Germinal center (tissue), 1 donor: ENCODE measurements at regions not wholly inside any gene's neighbourhood (a gene's known extent, or its start where the extent isn't known, plus 50 kb on each side); places are given as distances from the start of the nearest gene placed in this dataset.

ENCODE experiments used
- DNase-seq: peaks from one replicate; pipeline ENCODE4 v3.0.0; 2012; ENCODE audit warnings: mixed read lengths, low spot score

GRCh38 chr15:29601811-29602210 is 220.5 kb downstream of the TJP1 start:
- no peak for DNase-seq

GRCh38 chr15:29600262-29600661 is 222.0 kb downstream of the TJP1 start:
- no peak for DNase-seq

GRCh38 chr15:29596266-29596665 is 226.0 kb downstream of the TJP1 start:
- no peak for DNase-seq

GRCh38 chr15:29593629-29594028 is 228.6 kb downstream of the TJP1 start:
- no peak for DNase-seq

- no peak for DNase-seq
Measured at GRCh38 chr15:29593111-29593510, 229.2 kb downstream of the TJP1 start.

- no peak for DNase-seq
Measured at GRCh38 chr15:29590701-29591100, 231.6 kb downstream of the TJP1 start.

- DNase-seq = no peak
Measured at GRCh38 chr15:29589975-29590374, 232.3 kb downstream of the TJP1 start.

GRCh38 chr15:29589416-29589815 is 232.9 kb downstream of the TJP1 start:
- DNase-seq = no peak

GRCh38 chr15:29573197-29573838 is 248.9 kb downstream of the TJP1 start:
- DNase-seq = no peak

GRCh38 chr15:29571792-29572431 is 250.4 kb downstream of the TJP1 start:
- no peak for DNase-seq

GRCh38 chr15:29570948-29571791 is 251.1 kb downstream of the TJP1 start:
- DNase-seq = peak; percentile 22

- DNase-seq = no peak
Measured at GRCh38 chr15:29570121-29570947, 251.9 kb downstream of the TJP1 start.

- no peak for DNase-seq
Measured at GRCh38 chr15:29569533-29570092, 252.7 kb downstream of the TJP1 start.

GRCh38 chr15:29568840-29569532 is 253.3 kb downstream of the TJP1 start:
- DNase-seq = no peak

GRCh38 chr15:29567336-29567735 is 254.9 kb downstream of the TJP1 start:
- no peak for DNase-seq

- DNase-seq = no peak
Measured at GRCh38 chr15:29566914-29567313, 255.4 kb downstream of the TJP1 start.

GRCh38 chr15:29563112-29563511 is 259.2 kb downstream of the TJP1 start:
- no peak for DNase-seq

- no peak for DNase-seq
Measured at GRCh38 chr15:29560896-29561295, 261.4 kb downstream of the TJP1 start.

- DNase-seq = no peak
Measured at GRCh38 chr15:29558261-29558660, 264.0 kb downstream of the TJP1 start.

- DNase-seq = no peak
Measured at GRCh38 chr15:29557171-29557570, 265.1 kb downstream of the TJP1 start.

- DNase-seq = no peak
Measured at GRCh38 chr15:29556380-29556779, 265.9 kb downstream of the TJP1 start.
